T-helper 9 cell (primary cell): ENCODE measurements at regions not wholly inside any gene's neighbourhood (a gene's known extent, or its start where the extent isn't known, plus 50 kb on each side); places are given as distances from the start of the nearest gene placed in this dataset.
"Not testable (repeated sequence)": the region's sequence is repeated elsewhere in the genome, so short reads cannot be mapped to it uniquely, and the experiment has no call there.

ENCODE experiments used
- DNase-seq: peaks from one replicate; pipeline ENCODE4 v3.0.0-alpha.2; 2020

DNA sequence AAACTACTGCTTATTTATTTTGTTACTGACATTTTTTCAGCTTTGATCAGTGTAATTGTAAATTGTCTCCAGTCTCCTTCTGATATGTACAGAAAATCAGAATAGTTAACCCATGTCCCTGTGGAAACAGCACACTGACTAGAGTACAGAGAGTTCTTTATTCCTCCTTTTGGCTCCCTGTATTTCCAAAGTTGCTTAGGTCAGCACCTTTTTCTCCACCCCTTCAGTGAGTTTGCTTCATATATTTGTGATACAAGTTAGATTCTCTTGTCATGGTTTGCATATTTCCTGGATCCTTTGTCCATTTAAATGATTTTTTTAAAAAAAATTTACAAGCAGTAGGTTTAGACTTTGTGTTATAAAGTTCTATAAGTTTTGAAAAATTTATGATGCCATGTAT lies 2051.1 kb upstream of the LRRTM1 start:
- no peak for DNase-seq

DNA sequence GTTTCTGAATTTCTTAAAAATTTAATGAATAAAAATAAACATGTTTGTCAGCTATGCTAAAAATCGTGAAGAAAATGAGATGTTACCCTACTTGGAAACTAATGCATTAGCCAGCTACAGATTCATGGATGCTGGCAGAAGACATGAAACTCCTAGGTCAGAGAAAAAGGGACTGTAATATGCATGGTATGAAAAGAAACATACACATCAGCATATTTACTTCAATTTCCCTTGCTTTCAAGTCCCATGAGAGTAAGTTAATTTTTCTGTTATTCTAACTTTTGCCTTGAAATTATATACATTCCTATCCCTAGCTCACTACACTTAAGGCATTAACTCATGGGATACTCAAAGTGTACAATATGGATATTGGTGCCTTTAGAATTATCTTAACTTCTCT lies 2041.4 kb upstream of the LRRTM1 start:
- no peak for DNase-seq

DNA sequence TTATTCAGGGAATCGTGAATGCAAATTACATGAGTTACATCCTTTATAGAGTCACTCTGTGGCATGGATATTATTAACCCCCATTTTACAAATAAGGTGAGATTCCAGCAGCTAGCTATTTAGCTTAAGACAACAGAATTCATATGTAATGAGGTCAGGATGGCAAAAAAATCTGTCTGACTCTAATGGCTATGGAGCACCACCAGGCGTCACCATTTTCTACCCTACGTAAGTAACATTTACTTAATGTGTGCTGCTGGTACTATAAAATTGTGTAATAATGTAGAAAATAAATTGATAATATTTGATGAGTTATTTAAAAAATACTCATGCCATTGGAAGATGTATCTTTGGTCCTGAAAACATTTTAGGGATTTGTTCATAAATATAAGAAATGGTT lies 2040.1 kb upstream of the LRRTM1 start:
- DNase-seq = no peak

DNA sequence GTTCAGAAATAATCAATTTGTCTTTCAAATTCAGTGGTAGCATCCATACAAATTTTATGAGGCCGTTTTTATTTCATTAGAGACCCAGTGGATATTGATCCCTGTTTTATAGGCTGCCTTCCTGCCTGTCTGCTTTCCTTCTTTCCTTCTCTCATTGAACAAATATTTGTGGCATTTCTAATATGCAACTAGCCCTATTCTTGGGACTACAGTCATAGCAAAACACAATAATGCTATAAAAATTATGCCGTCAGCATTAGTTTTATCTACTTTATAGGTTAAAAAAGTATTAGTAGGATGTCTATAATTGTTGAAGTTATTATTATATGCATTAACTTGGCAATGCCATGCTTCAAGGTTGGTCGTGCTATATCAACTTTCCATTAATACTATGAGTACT lies 2037.8 kb upstream of the LRRTM1 start:
- DNase-seq = no peak

DNA sequence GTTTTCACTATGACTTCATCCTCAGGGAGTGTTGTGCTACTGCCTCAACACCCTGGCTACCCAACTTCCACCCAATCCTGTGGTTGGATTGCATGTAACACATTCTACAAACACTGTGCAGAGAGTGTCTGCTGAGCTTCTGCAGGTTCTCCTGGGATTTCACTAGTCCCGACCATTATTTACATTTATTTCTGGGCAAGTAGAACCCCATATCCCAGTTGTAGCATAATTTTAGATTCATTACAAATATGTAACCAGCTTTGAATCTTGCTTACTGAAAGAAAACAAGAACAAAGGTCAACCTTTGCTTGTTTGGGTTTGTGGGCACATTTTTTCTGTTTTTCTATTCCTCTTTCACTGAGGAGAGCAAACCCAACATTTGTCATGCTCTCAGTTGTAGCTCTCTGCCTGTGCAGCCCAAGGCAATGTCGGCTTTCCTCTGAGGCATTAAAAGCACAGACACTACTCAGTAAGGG lies 2036.1 kb upstream of the LRRTM1 start:
- no peak for DNase-seq

DNA sequence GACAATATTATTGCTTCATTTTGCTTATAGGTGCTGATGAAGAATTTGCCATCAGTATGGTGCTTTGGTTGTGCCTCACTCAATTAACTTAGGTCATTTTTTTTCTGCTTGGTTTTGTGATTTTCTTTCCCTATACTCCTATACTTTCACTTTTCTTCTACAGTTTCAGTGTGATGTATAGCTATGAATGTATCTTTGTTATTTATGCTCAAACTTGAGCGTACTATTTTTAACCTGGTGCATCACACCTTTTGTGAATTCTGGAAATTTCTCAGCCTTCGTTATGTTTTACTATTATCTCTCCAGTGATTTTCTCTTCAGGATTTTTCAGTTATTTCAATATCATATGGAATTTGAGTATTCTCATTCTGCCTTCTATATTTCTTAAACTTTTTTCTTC lies 2035.3 kb upstream of the LRRTM1 start:
- no peak for DNase-seq

DNA sequence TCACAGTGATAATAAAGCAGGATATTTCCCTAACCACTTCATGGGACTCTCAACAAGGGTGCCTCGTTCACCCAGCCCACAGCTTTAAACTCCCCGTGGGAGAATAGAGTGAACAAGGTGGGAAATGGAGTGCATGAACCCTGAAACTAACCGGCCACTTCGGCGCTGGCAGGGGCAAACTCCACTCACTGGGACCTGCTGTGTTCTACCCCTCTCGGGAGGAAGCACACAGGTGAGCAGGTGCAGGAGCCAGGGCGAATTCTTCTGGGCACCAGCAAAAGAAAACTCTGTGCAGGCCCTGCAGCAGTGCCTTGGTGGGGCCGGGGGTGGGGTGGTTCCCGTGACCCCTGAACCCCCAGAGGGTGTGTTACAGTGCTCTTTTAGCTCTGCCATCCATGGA lies 2029.1 kb upstream of the LRRTM1 start:
- no peak for DNase-seq

DNA sequence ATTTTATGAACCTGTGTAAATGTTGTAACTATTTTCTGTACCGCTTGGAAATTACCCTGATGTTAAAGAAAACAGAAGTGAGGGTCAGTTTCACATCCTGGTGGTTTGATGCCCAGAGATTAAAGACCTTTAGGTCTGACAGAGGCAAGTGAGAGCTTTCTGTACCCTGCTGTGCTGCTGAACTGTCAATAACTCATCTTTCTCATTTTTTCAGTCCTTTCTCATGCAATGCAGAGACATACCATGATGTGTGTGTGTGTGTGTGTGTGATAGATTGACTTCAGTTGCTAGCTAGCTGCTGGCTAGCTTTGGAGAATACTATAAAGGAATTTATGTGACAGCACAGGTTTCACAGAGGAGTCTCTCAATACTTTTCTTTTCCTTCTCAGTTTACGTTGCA lies 2025.6 kb upstream of the LRRTM1 start:
- no peak for DNase-seq

DNA sequence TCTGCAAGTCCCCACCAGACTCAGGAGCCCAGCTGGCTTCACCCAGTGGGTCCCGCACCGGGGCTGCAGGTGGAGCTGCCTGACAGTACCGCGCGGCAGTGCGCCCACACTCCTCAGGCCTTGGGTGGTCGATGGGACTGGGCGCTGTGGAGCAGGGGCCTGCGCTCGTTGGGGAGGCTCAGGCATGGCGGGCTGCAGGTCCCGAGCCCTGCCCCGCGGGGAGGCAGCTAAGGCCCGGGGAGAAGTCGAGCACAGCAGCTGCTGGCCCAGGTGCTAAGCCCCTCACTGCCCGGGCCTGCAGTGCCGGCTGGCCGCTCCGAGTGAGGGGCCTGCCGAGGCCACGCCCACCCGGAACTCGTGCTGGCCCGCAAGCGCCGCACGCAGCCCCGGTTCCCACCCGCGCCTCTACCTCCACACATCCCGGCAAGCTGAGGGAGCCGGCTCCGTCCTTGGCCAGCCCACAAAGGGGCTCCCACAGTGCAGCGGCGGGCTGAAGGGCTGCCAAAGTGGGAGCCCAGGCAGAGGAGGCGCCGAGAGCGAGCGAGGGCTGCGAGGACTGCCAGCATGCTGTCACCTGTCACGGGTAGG lies 2021.7 kb upstream of the LRRTM1 start:
- DNase-seq = not testable (repeated sequence)

DNA sequence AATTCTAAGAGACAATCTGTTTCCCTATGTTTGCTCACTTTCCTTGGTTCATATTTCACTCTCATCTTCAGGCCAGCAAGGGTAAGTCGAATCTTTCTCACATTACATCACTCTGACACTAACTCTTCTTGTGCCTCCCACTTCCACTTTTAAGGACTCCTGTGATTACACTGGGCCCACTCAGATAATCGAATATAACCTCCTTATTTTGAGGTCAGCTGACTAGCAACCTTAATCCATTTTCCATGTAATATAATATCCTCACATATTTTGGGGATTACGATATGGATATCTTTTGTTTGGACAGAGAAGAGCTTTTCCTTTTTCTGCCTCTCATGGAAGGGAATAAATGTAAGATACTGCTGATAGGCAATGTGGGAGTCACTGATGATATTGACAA lies 2015.7 kb upstream of the LRRTM1 start:
- no peak for DNase-seq

DNA sequence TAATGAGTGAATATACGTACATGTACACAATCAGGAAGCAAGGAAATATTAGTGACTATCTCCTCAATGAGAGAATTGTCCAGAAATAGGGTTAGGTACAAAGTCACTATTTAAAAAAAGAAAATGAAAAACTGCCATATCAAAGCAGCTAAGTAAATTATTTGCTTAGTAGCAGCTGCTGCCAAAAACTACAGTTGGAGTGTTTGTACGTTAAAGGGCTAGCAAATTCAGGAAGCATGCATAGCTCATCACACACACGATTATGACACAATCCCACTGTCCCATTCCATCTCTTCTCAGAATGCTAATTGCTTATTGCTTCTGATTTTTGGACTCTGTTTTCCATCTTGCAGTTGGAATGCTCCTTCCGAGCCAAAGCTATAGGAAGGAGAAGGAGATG lies 2012.5 kb upstream of the LRRTM1 start:
- DNase-seq = no peak

DNA sequence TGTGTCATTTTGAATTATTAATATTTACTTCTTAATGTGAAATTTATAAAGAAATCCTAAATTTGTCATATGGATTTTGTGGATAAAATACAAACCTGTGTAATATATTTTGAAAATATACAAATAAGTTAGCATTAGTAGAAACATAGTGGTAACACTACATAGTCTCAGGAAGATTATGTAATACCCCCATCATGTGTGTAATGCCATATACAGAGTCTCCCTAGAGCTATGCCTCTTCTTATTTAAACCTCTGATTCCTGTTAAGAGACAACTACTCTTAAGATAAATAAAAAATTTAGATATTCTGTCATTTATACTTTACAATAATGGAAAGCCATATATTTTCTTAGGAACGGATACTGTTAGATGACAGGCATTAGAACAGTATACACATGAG lies 2012.0 kb upstream of the LRRTM1 start:
- DNase-seq = no peak

DNA sequence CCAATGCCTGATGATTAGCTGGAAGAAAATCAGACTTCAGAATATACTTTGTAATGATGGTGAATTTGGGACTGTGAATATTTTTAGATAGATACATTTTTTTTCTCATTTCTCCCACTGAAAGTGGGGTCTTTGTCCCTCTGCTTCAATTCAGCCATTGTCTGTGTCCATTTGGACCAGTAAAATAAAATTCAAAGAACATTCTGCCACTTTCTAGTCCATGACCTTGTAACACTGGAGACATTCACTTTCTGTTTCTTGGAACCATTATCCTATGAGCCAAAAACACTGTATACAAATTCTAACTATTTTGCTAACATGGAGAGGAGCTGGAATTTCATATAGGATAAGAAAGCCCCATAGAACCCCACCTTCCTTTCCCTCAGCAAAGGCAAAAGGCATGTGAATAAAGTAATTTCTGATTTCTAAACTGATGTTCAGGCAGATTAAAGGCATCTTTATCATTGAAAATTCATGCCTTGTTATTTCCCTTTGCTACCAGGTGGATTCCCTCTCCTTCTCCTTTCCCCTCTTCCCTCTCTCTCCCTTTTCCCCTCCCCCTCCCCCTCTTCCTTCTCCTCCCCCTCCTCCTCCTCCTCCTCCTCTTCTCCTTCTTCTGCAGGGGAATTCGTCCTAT lies 2010.4 kb upstream of the LRRTM1 start:
- DNase-seq = no peak

DNA sequence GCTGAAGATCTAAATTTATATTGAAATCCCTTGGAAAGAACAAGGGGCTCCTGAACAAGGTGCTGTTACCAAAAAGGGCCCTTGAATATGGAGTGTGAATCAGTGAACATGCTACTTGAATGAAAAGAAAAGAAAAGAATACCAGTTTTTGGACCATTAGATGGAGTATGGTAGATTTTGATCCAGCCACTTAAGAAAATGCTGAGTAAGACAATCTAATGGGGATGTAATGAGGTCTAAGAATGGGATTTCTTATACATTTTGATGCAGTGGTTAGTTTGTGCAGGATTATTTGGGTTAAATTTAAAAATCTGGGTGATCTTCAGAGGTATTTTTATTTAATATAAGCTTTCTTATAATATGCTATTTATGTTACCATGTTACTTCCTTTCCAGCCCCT lies 2003.0 kb upstream of the LRRTM1 start:
- DNase-seq = no peak

DNA sequence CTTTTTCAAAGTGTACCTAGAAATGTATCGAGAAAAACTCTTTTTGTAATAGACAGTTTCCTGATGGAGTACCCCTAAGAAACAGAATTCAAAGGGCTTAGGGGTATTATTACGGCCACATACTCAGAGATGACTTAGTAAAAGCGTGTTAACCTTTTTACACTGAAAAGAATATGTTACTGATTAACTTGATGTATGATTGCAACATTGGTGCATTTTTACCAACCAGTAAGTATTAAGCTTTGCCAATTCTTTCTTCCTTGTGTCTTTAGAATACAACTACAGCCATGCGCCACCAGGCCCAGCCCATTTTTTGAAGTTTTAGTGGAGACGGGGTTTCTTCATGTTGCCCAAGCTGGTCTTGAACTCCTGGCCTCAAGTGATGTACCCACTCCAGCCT lies 1997.0 kb upstream of the LRRTM1 start:
- no peak for DNase-seq

DNA sequence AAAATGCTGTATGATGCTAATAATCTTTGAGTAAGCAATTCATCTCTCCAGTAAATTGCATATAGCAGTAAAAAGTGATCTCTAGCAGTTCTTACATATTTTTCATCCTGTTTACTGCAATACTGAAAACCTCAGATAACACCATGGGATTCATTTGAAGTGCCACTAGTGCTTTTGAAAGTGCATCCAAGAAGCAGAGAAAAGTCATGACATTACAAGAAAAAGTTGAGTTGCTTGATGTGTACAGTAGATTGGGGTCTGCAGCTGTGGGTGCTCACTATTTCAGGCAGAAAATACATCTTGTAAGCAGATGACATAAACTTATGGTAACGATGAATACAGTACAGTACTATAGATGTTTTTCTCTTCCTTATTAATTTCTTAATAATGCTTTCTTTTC lies 1984.9 kb upstream of the LRRTM1 start:
- DNase-seq = no peak

DNA sequence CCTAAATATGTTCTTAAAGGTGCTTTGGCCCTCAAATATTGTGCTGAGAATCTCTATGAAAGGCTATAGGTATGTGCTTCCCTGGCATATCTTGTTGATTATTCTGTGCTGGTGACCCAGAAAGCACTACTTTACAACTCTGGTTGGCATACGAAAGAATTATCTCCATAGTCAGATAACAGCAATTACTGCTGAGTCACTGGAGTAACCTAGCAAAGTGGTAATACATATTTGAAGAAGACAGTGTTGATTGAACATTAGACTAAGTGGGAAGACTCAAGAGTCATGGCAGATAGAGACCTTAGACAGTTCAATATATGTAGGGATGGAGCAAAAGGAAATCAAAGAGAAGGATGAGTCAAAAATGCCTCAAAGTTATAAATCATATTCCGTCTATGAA lies 1978.5 kb upstream of the LRRTM1 start:
- DNase-seq = no peak

DNA sequence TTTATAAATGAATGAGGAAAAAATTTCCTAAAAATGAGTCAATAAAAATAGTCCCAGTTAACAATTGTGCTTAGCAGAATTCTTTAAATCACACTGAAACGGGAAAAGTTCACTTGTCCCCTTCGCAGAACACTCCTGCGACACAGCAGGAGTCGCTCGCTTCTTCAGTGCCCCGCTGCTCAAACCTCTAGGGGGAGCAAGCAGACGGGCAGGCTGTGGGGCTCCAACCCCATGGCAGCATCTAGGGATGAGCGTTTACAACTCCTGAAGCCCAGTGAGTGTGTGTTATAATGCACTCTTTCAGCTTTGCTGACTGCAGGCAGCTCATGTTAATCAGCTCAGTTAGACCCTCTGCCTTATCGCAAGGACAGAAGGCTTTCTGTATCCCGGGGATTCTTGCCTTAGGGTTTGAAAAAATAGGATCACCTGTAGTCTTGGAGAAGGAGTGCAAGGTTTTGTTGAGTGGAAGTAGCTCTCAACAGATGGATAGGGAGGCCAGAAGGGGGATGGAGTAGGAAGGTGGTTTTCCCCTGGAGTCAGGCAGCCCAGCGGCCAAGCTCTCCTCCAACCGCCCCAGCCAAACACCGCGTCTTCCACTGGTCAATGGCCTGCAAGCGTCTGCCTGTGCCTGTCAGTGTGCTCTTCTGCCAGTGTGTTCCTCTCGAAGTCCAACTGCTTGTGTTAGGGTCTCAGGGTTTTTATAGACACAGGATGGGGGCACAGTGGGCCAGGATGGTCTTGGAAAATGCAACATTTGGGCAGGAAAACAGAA lies 1977.7 kb upstream of the LRRTM1 start:
- DNase-seq = no peak

DNA sequence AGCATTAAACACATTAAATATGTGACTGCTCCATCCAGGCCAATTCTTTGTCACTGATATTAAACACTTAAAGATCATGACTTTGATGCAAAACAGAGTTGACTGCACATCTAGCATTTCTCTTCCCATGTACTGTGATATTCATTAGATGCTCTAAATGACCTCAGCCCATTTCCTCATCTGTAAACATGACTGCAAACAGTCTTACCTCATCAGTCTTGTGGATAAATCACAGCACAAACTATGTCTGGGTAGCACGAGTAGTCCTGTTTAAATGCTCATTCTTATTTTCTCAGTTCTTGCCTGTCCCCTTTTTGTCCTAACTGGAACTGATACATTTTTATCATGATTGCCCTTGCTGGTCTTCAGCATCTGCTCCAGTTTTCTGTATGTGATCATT lies 1974.8 kb upstream of the LRRTM1 start:
- DNase-seq = no peak

DNA sequence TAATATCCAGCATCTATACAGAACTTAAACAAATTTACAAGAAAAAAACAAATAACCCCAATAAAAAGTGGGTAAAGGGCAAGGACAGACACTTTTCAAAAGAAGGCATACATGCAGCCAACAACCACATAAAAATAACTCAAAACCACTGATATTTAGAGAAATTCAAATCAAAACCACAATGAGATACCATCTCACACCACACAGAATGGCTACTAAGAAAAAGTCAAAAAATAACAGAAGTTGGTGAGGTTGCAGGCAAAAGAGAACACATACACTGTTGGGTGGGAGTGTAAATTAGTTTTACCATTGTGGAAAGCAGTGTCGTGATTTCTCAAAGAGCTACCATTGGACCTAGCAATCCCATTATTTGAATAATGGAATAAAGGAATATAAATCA lies 1973.9 kb upstream of the LRRTM1 start:
- no peak for DNase-seq

DNA sequence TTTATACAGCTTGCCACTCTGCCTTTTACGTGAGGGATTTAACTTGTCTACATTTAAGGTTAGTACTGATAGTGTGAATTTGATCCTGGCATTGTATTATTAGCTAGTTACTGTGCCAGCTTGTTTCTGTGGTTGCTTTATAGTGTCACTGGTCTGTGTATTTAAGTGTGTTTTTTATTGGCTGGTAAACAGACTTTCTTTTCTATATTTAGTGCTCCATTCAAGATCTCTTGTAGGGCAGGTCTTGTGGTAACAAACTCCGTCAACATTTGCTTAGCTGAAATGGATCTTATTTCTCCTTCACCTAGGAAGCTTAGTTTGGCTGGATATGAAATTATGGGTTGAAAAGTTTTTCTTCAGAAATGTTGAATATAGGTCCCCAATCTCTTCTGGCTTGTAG lies 1971.0 kb upstream of the LRRTM1 start:
- DNase-seq = no peak

DNA sequence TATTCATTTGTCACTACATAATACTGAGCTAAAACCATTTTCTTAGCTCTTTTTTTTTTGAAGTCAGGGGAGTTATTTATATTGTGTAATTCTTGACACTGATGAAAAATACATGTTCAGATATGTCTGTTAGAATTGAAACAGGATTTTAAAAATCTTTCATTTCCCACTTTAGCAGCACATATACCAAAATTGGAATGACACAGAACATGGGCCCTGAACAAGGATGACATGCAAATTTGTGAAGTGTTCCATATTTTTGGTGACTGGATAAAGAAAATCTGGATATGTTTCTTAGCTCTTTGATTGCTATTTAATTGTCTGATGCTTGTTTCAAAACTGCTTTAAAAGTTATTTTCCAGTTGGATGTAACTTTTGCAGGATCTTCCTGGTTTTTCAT lies 1963.9 kb upstream of the LRRTM1 start:
- DNase-seq = no peak

DNA sequence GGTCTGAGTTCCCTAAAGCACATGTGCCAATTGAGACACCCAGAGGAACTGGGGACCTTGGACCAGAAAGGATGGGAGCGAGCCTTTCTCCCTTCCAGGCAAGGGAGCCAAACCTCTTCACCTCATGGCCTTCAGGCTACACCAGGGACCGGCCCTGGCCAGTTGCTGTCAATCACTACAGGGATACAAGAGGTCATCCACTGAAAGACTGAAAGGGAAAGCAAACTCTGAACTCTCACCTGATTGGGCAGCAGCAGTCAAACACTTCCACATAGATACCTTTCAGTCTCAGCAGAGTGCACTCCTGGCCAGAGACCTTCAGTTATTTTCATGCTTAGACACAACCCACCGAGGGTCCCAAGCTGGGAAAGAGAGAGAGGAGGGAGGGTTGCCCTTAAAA lies 1956.0 kb upstream of the LRRTM1 start:
- DNase-seq = no peak

DNA sequence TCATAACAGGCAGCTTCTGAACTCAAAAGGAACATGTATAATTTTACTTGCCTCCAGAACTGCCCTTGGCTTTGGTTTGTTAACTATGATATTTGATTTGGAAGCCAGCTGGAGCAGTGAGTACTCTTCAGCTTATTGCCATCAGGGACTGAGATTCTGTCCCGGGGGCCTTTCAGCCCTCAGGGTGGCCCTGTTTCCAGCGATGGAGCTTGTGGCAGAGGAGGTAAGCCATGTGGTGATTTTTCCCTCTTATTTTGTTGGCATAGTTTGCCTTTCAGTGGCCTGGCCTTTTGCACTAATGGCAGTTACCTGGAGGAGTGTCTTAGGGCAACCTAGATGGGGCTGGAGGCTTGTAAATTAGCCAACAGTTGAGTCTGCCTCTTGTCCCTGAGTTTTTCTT lies 1955.0 kb upstream of the LRRTM1 start:
- DNase-seq = no peak
